ENCODE measurements at regions not wholly inside any gene's neighbourhood (a gene's known extent, or its start where the extent isn't known, plus 50 kb on each side); places are given as distances from the start of the nearest gene placed in this dataset.
"Not testable (repeated sequence)": the region's sequence is repeated elsewhere in the genome, so short reads cannot be mapped to it uniquely, and the experiment has no call there.

DNA sequence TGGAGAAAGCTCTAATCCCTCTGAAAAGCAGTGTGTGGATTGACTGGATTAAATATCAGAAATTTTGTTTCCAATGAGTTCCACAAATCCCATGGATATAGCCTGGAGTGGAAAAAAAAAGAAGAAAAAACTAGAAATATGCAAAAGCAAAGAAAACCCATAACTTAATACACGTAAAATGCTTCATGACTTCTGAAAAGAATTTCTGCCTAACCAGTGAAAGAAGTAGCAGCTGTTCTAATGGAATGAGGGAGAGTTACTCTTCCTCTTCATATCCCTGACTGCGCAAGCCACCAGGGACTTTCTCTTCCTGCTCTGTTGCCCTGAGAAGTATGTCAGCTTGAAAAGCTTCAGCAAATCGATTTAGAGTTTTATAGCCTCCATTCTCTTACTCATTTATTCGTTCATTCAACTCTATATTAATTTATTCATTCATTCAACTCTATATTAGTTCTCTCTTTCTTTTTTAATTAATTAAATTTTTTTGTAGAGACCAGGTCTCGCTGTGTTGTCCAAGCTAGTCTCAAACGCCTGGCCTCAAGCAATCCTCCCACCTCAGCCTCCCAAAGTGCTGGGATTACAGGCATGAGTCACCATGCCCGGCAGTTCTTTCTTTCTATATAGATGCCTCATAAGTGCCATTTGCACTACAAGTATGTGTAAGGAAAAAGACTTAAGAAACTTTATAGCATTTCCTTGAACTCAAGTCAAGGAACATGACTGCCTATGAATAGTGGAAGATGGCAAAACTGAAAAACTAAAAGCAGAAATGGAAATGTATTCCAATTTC lies 447.3 kb upstream of the NRP1 start:
- 67% methylated on average over 7 of the region's 7 CpGs for WGBS
- no peaks in the 10 kb centered on the region for H3K27me3 ChIP-seq (ENCODE audit: control insufficient read depth, insufficient read depth)
- no peak overlapping the region for H3K27ac ChIP-seq (ENCODE audit: low read length)
- intact Hi-C loops (cut with DNase I) = no loop called here
- DNase-seq = no peak
- ATAC-seq = no peak
- no peaks in the 10 kb centered on the region for H3K4me1 ChIP-seq (ENCODE audit: control insufficient read depth, insufficient read depth, low read length)
- no peaks in the 10 kb centered on the region for H3K9me3 ChIP-seq (ENCODE audit: control insufficient read depth, low read length)
- no peak overlapping the region for H3K4me3 ChIP-seq (ENCODE audit: low read length)

DNA sequence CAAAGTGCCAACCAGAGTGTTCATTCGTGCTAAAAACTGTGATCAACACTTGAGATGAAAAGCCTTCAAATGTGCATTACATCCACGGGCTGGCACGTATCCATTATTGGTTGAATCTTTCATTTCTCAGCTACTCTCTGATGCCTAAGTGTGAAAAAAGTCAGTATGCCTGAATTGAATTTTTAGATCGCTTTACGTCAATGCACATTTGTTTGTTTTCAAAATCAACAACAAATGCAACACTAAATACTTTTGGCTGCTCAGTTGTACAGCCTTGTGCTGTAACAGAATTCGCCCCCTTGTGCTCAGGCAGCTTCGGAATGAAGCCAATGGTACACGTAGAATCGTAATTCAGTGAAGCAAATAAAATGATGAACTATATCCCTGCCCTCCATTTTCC lies 446.5 kb upstream of the NRP1 start:
- no peaks in the 10 kb centered on the region for H3K4me1 ChIP-seq (ENCODE audit: control insufficient read depth, insufficient read depth, low read length)
- H3K9me3 ChIP-seq (ENCODE audit: control insufficient read depth, low read length) = no peaks in the 10 kb centered on the region
- ATAC-seq = no peak
- no peaks in the 10 kb centered on the region for H3K27me3 ChIP-seq (ENCODE audit: control insufficient read depth, insufficient read depth)
- WGBS = 94% methylated on average over 9 of the region's 9 CpGs
- no peak overlapping the region for H3K4me3 ChIP-seq (ENCODE audit: low read length)
- DNase-seq = no peak
- H3K27ac ChIP-seq (ENCODE audit: low read length) = no peak overlapping the region
- intact Hi-C loops (cut with DNase I) = no loop called here

DNA sequence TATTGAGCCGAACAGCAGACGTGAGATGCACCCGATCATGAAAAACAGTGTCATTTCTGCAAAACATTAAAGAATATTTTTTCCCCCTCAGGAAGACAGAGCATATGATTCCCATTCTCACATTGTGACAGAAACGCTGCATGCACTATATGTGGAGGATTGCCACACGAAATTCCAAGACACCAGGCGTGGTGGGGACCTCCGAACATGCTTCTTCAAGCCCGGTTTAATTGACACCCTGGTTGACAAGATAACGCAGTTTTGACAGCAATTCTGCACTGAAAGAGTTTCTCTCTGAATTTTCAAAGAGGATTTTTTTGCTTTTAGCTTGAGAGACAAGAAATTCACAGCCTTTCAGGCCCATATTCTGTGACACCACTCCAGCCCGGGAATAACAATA lies 442.8 kb upstream of the NRP1 start:
- H3K27me3 ChIP-seq (ENCODE audit: control insufficient read depth, insufficient read depth) = no peaks in the 10 kb centered on the region
- 92% methylated on average over 10 of the region's 10 CpGs for WGBS
- intact Hi-C loops (cut with DNase I) = no loop called here

DNA sequence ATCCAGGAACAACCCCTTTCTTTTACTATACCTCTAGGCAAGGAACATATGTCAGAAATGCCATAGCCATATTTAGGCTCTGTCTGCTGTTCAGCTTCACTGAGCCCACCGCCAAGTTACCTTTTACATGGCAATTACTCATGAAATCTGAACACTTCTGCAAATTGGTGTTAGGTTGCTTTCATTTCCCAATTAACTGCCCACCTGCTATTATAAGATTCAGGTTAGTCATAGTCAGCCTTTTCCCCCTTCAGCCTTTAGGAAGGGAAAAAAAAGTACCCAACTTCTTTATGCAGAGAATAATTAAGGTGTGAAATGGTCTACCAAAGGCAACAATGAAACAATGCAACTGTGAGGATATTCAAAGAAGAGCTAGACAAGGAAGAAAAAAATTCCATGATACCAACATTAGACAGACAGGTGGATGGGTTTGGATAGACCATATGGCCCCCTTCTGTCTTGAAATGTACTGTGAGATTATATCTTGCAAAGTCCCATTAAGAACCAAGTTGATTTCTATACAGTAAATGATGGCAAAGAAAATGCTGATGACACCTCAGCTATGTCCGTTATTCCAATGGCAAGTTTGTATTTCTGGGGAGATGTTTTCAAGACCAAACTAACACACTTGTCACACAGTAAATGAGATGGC lies 442.1 kb upstream of the NRP1 start:
- ATAC-seq = no peak

More for the DNA sequence above, 442.8 kb upstream of the NRP1 start:
- ATAC-seq (no peak), DNase-seq (no peak)
- Histone ChIP-seq H3K4me1 (ENCODE audit: control insufficient read depth, insufficient read depth, low read length) (no peaks in the 10 kb centered on the region), H3K4me3 (ENCODE audit: low read length) (no peak overlapping the region), H3K27ac (ENCODE audit: low read length) (no peak overlapping the region), H3K9me3 (ENCODE audit: control insufficient read depth, low read length) (no peaks in the 10 kb centered on the region)

DNA sequence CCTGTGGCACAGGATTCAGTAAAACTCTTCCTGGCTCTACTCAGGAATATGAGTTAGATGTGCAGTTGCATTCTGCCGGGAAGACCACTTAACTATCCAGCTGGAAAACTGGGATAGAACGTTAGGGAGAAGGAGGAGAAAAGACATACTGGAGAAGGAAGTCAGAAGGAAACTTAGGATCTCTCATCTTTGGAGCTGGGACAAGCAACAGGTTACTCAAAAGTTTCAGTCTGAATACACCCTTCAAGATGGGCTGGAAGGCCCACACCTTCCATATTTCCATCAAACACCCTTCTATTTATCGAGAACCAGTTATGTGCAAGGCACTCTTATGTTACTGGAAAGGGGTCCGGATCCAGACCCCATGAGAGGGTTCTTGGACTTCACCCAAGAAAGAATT lies 440.4 kb upstream of the NRP1 start:
- Histone ChIP-seq H3K4me3 (ENCODE audit: low read length) (no peak overlapping the region), H3K27me3 (ENCODE audit: control insufficient read depth, insufficient read depth) (no peaks in the 10 kb centered on the region), H3K4me1 (ENCODE audit: control insufficient read depth, insufficient read depth, low read length) (no peaks in the 10 kb centered on the region), H3K27ac (ENCODE audit: low read length) (no peak overlapping the region), H3K9me3 (ENCODE audit: control insufficient read depth, low read length) (no peaks in the 10 kb centered on the region)
- DNase-seq = no peak
- ATAC-seq = no peak
- WGBS = 92% methylated on average over 4 of the region's 4 CpGs
- intact Hi-C loops (cut with DNase I) = no loop called here

More for the DNA sequence above, 442.1 kb upstream of the NRP1 start:
- Histone ChIP-seq H3K27me3 (ENCODE audit: control insufficient read depth, insufficient read depth) (no peaks in the 10 kb centered on the region), H3K4me1 (ENCODE audit: control insufficient read depth, insufficient read depth, low read length) (no peaks in the 10 kb centered on the region), H3K4me3 (ENCODE audit: low read length) (no peak overlapping the region), H3K9me3 (ENCODE audit: control insufficient read depth, low read length) (no peaks in the 10 kb centered on the region), H3K27ac (ENCODE audit: low read length) (no peak overlapping the region)
- DNase-seq = no peak
- WGBS = 95% methylated on average over 2 of the region's 2 CpGs
- intact Hi-C loops (cut with DNase I) = no loop called here

DNA sequence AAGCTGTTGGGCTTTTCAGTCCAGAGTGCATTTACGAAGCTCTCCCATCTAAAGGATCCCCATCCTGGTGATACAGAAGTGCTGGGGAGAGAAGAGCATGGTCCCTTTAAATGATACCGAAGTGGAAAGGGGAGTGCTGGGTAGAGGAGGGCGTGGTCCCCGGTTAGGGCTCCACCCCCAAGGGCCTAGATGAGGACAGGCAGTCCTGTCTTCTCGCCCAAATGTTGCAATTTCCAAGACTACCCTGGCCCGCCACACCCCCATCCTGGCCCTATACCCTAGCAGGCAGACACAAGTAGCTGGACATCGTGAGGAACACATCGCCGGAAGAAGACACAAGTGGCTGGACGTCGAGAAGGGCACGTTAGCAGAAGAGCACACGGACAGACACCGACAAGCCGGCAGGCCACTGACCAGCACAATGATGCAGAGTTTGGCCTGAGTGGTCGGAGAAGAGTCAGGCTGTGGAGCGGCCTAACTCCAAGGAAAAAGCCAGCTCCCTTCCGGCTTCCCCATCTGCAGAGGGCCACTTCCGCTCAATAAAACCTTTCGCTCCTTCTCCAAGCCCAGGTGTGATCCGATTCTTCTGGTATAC lies 439.5 kb upstream of the NRP1 start:
- Histone ChIP-seq H3K27ac (ENCODE audit: low read length) (no peak overlapping the region), H3K27me3 (ENCODE audit: control insufficient read depth, insufficient read depth) (no peaks in the 10 kb centered on the region), H3K4me1 (ENCODE audit: control insufficient read depth, insufficient read depth, low read length) (no peaks in the 10 kb centered on the region), H3K9me3 (ENCODE audit: control insufficient read depth, low read length) (no peaks in the 10 kb centered on the region), H3K4me3 (ENCODE audit: low read length) (no peak overlapping the region)
- ATAC-seq (peak; percentile 9 to 27), DNase-seq (no peak)
- 95% methylated on average over 21 of the region's 21 CpGs for WGBS
- intact Hi-C loops (cut with DNase I) = no loop called here

DNA sequence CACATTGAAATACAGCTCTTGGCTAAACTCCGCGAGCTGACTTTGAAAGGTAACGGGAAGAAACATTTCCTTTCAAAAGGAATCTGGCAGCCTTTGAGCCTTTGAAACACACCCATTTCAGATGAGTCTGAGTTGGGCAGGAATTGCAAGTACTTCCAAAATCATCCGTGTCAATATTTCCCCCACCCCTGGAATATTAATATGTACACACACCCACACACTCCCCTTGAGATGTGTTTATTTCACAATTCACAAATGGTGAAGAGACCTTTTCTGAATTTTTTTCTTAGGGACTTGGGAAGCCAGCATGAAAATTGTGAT lies 438.7 kb upstream of the NRP1 start:
- ATAC-seq (no peak), DNase-seq (no peak)
- H3K27me3 ChIP-seq (ENCODE audit: control insufficient read depth, insufficient read depth) = no peaks in the 10 kb centered on the region
- no peaks in the 10 kb centered on the region for H3K9me3 ChIP-seq (ENCODE audit: control insufficient read depth, low read length)
- intact Hi-C loops (cut with DNase I) = no loop called here
- WGBS = 40% methylated on average over 4 of the region's 4 CpGs
- no peak overlapping the region for H3K27ac ChIP-seq (ENCODE audit: low read length)
- H3K4me3 ChIP-seq (ENCODE audit: low read length) = no peak overlapping the region
- no peaks in the 10 kb centered on the region for H3K4me1 ChIP-seq (ENCODE audit: control insufficient read depth, insufficient read depth, low read length)

DNA sequence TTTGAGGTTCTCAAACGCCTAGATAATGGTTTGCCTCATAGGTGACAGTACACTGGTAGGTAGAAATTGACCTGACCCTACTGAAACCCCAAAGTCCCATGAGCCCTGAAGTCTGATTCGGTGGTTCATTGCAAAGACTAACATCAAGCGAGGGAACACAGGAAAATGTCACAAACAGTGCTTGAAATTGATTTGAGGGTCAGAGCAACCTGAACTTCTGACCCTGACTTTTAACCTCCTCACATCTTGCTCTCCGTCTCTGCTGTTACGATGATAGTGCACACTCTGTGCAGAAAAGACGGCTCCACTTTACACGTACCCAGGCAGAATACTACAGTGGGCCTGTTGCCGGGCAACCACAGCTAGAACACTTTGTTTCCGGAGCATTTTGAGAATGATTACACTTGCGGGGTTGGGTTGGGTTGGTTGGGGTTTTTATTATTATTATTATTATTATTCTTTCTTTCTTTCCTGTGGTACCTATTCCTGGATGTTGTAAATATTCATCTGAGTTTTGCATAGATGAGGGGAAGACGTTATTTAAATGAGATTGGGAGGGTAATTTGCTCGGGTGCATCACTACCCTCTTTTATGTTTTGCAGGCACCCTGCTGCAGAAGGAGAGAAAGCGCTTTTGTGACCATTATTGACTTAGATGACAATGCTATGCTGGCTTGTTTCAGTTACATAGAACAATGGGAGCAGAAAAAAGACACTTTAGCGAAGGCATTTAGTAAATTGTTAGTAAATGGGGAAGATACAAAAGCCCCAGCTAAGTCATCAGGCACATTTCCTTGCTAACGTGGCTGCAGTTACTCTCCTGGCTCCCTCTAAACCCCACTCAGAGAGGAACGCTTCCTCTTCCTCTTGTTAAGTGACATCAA lies 438.1 kb upstream of the NRP1 start:
- Histone ChIP-seq H3K9me3 (ENCODE audit: control insufficient read depth, low read length) (no peaks in the 10 kb centered on the region), H3K4me3 (ENCODE audit: low read length) (no peak overlapping the region), H3K4me1 (ENCODE audit: control insufficient read depth, insufficient read depth, low read length) (no peaks in the 10 kb centered on the region), H3K27me3 (ENCODE audit: control insufficient read depth, insufficient read depth) (no peaks in the 10 kb centered on the region), H3K27ac (ENCODE audit: low read length) (no peak overlapping the region)
- WGBS = 54% methylated on average over 16 of the region's 16 CpGs
- DNase-seq (peak in 1 of 3 donors; percentile 58), ATAC-seq (peak; percentile 75 to 83)
- intact Hi-C loops (cut with DNase I) = no loop called here

DNA sequence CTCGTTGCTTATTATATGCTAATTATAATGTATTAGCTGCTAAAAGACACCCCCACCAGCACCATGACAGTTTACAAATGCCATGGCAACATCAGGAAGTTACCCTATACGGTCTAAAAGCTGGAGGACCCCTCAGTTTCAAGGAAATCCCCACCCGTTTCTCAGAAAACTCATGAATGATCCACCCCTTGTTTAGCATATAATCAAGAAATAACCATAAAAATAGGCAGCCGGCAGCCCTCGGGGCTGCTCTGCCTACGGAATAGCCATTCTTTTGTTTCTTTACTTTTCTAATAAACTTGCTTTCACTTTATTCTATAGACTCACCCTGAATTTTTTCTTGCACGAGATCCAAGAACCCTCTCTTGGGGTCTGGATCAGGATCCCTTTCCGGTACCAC lies 437.4 kb upstream of the NRP1 start:
- ATAC-seq; H3K27ac ChIP-seq (ENCODE audit: low read length); H3K9me3 ChIP-seq (ENCODE audit: control insufficient read depth, low read length); DNase-seq; intact Hi-C loops (cut with DNase I); H3K4me3 ChIP-seq (ENCODE audit: low read length); H3K27me3 ChIP-seq (ENCODE audit: control insufficient read depth, insufficient read depth); H3K4me1 ChIP-seq (ENCODE audit: control insufficient read depth, insufficient read depth, low read length): not testable (repeated sequence)
- WGBS = 76% methylated on average over 8 of the region's 8 CpGs

DNA sequence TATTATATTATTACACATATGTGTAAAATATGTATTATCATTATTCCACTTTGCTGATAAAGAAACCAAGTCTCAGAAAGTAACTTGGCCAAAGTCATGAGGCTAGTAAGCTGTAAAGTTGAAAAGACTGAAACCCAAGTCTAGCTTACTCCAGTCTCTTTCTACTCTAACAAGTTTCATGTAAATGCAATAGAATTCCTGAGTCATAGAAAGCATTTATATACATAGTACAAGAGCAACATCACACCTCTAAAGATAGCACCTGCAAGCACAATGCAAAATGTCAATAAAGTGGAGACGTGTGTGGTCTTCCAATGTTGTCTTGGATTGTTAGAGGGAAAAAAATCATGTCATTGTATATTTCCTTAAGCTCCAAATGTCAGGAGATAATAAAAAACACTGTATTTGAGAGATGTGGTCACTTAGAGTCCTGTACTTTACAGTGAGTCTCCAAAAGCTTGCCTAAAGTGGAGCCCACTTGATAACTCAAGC lies 430.3 kb upstream of the NRP1 start:
- Histone ChIP-seq H3K27me3 (ENCODE audit: control insufficient read depth, insufficient read depth) (no peaks in the 10 kb centered on the region), H3K9me3 (ENCODE audit: control insufficient read depth, low read length) (no peaks in the 10 kb centered on the region)
- intact Hi-C loops (cut with DNase I) = no loop called here

More for the DNA sequence above, 430.3 kb upstream of the NRP1 start:
- Histone ChIP-seq H3K4me3 (ENCODE audit: low read length) (no peak overlapping the region), H3K4me1 (ENCODE audit: control insufficient read depth, insufficient read depth, low read length) (no peaks in the 10 kb centered on the region), H3K27ac (ENCODE audit: low read length) (no peak overlapping the region)
- WGBS = 91% methylated on average over 1 of the region's 1 CpG
- DNase-seq (no peak), ATAC-seq (no peak)

All from right cardiac atrium (tissue), 5 donors.